Neural progenitor cell (in vitro differentiated cells): ENCODE measurements at regions not wholly inside any gene's neighbourhood (a gene's known extent, or its start where the extent isn't known, plus 50 kb on each side); places are given as distances from the start of the nearest gene placed in this dataset.
A peak's percentile ranks its signal among the peaks of the same experiment; 100 is the strongest.

Source experiments
- DNase-seq: peaks from one replicate; pipeline ENCODE4 v3.0.0-alpha.2; 2016; ENCODE audit warnings: low spot score
- H2AFZ ChIP-seq: fragments of 200-600 bp; sonication (generic); replicated peaks from 2 replicates; pipeline ENCODE4 v1.6.1; 2016; ENCODE audit warnings: antibody characterized with exemption
- H3F3A ChIP-seq: fragments of 200-600 bp; sonication (generic); 2 replicates; pipeline ENCODE4 v1.6.1; 2016; ENCODE audit warnings: antibody characterized with exemption, low read depth
- H3K27ac ChIP-seq: fragments of 200-600 bp; sonication (generic); 2 replicates; pipeline ENCODE4 v1.5.1; 2016; ENCODE audit warnings: mild to moderate bottlenecking
- H3K27me3 ChIP-seq: fragments of 200-600 bp; sonication (generic); 2 replicates; pipeline ENCODE4 v1.6.1; 2016; ENCODE audit warnings: mild to moderate bottlenecking, moderate library complexity
- H3K36me3 ChIP-seq: fragments of 200-600 bp; sonication (generic); 2 replicates; pipeline ENCODE4 v1.5.1; 2016
- H3K4me1 ChIP-seq: fragments of 200-600 bp; sonication (generic); 2 replicates; pipeline ENCODE4 v1.6.1; 2016; ENCODE audit warnings: mixed run types
- H3K4me2 ChIP-seq: fragments of 200-600 bp; sonication (generic); 2 replicates; pipeline ENCODE4 v1.6.1; 2016
- H3K4me3 ChIP-seq: fragments of 200-600 bp; sonication (generic); 2 replicates; pipeline ENCODE4 v1.5.1; 2016
- H3K79me2 ChIP-seq: fragments of 200-600 bp; sonication (generic); 2 replicates; pipeline ENCODE4 v1.6.1; 2016; ENCODE audit warnings: low read depth
- H3K9ac ChIP-seq: fragments of 200-600 bp; sonication (generic); 2 replicates; pipeline ENCODE4 v1.6.1; 2016
- H3K9me3 ChIP-seq: fragments of 200-600 bp; sonication (generic); 2 replicates; pipeline ENCODE4 v1.5.1; 2016; ENCODE audit warnings: low read depth
- H4K20me1 ChIP-seq: fragments of 200-600 bp; sonication (generic); 2 replicates; pipeline ENCODE4 v1.6.1; 2016; ENCODE audit warnings: low read depth
- H3K27ac Mint-ChIP-seq: 3 replicates; pipeline ENCODE4 v1.8.0; 2021; ENCODE audit warnings: mixed read lengths
- H3K27me3 Mint-ChIP-seq: 2 replicates; pipeline ENCODE4 v1.8.0; 2022; ENCODE audit warnings: low read depth, mild to moderate bottlenecking, inconsistent platforms, moderate library complexity, mixed read lengths; ENCODE audit not compliant: insufficient read depth
- H3K36me3 Mint-ChIP-seq: 3 replicates; pipeline ENCODE4 v1.8.0; 2021; ENCODE audit warnings: mixed read lengths
- H3K4me1 Mint-ChIP-seq: 3 replicates; pipeline ENCODE4 v1.8.0; 2021; ENCODE audit warnings: mixed read lengths
- H3K4me3 Mint-ChIP-seq: 3 replicates; pipeline ENCODE4 v1.8.0; 2021; ENCODE audit warnings: mild to moderate bottlenecking, moderate library complexity, mixed read lengths
- H3K9me3 Mint-ChIP-seq: 3 replicates; pipeline ENCODE4 v1.8.0; 2020; ENCODE audit warnings: mixed read lengths
- EZH2 ChIP-seq: fragments of 200-600 bp; sonication (generic); IDR thresholded peaks from 2 replicates; pipeline ENCODE4 v1.6.1; 2017; ENCODE audit warnings: antibody characterized with exemption, mild to moderate bottlenecking, moderate library complexity
- EZH2phosphoT487 ChIP-seq: fragments of 200-600 bp; sonication (generic); IDR thresholded peaks from 2 replicates; pipeline ENCODE4 v1.6.1; 2017; ENCODE audit warnings: antibody characterized with exemption
- TF ChIP-seq, protein P1 (sequence below): fragments of 200-600 bp; sonication (generic); IDR thresholded peaks from 2 replicates; pipeline ENCODE4 v1.5.1; 2017; ENCODE audit warnings: antibody characterized with exemption, mild to moderate bottlenecking

DNA sequence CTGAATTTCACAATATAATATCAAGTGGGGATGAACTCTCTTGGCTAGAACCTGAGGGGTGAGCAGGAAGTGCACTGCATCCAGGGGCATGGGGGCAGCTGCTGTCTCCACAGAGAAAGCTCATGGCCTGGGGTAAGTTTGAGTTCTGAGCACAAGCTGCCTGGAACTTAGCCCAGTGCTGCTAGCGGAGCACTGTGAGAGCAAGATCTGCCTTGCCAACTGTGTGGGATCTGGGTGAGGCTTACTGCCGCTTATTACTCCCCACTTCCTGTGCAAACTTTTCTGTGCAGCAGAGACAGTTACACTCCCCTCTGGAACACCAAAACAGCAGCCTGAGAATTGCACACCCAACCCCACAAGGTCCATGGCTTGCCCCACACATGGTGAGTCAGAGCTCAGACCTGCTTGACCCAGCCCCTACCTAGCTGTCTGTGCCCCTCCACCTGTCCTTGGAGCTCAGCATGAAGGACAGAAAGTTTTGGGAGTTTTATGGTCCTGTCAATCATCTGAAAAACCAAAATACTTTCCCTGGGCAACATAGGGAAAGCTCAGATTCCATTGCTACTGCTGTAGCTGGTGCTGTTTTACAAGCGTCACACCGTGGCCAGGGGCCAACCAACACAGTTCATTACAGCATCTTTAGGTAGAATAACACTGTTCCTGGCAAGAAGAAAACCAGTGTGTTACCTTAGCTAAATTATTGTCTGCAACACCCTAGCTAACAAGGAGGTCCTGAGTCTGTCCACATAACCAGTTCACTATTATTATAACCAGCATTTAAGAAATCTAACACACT, 762.1 kb upstream of the NEGR1 start:
- TF ChIP-seq EZH2 (no peak), EZH2phosphoT487 (no peak)
- TF ChIP-seq, protein P1, sequence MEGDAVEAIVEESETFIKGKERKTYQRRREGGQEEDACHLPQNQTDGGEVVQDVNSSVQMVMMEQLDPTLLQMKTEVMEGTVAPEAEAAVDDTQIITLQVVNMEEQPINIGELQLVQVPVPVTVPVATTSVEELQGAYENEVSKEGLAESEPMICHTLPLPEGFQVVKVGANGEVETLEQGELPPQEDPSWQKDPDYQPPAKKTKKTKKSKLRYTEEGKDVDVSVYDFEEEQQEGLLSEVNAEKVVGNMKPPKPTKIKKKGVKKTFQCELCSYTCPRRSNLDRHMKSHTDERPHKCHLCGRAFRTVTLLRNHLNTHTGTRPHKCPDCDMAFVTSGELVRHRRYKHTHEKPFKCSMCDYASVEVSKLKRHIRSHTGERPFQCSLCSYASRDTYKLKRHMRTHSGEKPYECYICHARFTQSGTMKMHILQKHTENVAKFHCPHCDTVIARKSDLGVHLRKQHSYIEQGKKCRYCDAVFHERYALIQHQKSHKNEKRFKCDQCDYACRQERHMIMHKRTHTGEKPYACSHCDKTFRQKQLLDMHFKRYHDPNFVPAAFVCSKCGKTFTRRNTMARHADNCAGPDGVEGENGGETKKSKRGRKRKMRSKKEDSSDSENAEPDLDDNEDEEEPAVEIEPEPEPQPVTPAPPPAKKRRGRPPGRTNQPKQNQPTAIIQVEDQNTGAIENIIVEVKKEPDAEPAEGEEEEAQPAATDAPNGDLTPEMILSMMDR: no peak
- H3K4me3 Mint-ChIP-seq: no peak overlapping the region
- no peak overlapping the region for H3K27ac Mint-ChIP-seq
- Histone ChIP-seq H3K4me2 (no peak overlapping the region), H3K4me3 (no peak overlapping the region), H3K27me3 (no peaks in the 10 kb centered on the region), H3K4me1 (no peaks in the 10 kb centered on the region), H3K27ac (no peak overlapping the region), H2AFZ (peak overlapping the region; percentile 63), H4K20me1 (no peaks in the 10 kb centered on the region), H3K79me2 (no peaks in the 10 kb centered on the region), H3F3A (no peaks in the 10 kb centered on the region), H3K36me3 (no peaks in the 10 kb centered on the region), H3K9me3 (no peaks in the 10 kb centered on the region), H3K9ac (no peak overlapping the region)
- DNase-seq: no peak
- H3K27me3 Mint-ChIP-seq: peaks cover 4% of the 10 kb centered on the region
- peaks cover 24% of the 10 kb centered on the region for H3K4me1 Mint-ChIP-seq
- peaks cover 1% of the 10 kb centered on the region for H3K36me3 Mint-ChIP-seq
- H3K9me3 Mint-ChIP-seq: peaks cover 6% of the 10 kb centered on the region

DNA sequence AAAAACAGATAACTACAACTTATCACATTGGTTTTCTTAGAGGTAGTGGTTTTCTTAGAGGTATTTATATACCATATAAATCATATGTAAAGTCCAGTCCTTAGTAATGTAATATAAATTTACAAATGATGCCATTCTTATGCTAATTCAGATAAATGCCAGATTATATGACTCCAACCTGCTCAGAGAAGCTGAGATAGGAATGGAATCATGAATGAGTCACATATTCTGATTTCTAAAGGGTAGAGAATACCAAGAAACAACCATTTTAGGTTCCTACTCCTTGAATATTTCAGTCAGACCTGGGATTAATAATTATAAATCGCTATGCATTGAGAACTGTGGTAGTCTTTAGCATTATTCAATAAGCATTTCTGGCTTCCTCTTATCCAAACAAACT, 760.1 kb upstream of the NEGR1 start:
- Histone ChIP-seq H3K27ac (no peak overlapping the region), H3K4me2 (no peak overlapping the region), H3K4me1 (no peaks in the 10 kb centered on the region), H3K9ac (no peak overlapping the region), H3K79me2 (no peaks in the 10 kb centered on the region), H4K20me1 (no peaks in the 10 kb centered on the region), H3F3A (no peaks in the 10 kb centered on the region), H2AFZ (no peak overlapping the region), H3K36me3 (no peaks in the 10 kb centered on the region), H3K4me3 (no peak overlapping the region), H3K9me3 (no peaks in the 10 kb centered on the region), H3K27me3 (no peaks in the 10 kb centered on the region)
- peaks cover 24% of the 10 kb centered on the region for H3K4me1 Mint-ChIP-seq
- no peak overlapping the region for H3K4me3 Mint-ChIP-seq
- peaks cover 1% of the 10 kb centered on the region for H3K36me3 Mint-ChIP-seq
- H3K27me3 Mint-ChIP-seq: peaks cover 4% of the 10 kb centered on the region
- no peak for DNase-seq
- H3K9me3 Mint-ChIP-seq: peaks cover 6% of the 10 kb centered on the region
- TF ChIP-seq, protein P1: no peak
- TF ChIP-seq EZH2phosphoT487 (no peak), EZH2 (no peak)
- no peak overlapping the region for H3K27ac Mint-ChIP-seq

DNA sequence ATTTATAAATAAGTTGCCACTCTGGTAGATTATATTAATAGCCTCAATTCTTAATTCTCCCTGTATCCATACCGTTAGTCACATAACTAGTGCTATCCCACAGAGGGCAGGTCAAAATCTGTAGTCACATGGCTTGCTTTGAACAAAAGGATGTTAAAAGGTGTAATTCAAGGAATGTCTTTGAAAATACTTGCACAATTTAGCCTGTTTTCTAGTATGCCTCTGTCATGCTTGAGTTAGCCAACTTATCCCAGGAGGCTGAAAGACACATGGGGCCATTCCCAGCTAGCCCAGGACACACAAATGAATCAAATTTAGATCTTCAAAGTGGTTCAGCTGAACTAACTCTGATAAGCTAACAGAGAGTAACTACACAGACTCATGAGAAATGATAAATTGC, 758.5 kb upstream of the NEGR1 start:
- H3F3A ChIP-seq: no peaks in the 10 kb centered on the region
- no peak overlapping the region for H2AFZ ChIP-seq
- no peaks in the 10 kb centered on the region for H3K27me3 ChIP-seq
- no peaks in the 10 kb centered on the region for H3K79me2 ChIP-seq
- Mint-ChIP-seq H3K4me1 (peaks cover 24% of the 10 kb centered on the region), H3K27me3 (peaks cover 4% of the 10 kb centered on the region), H3K4me3 (no peak overlapping the region), H3K36me3 (peaks cover 1% of the 10 kb centered on the region), H3K27ac (peak overlapping the region; percentile 90), H3K9me3 (peaks cover 6% of the 10 kb centered on the region)
- peak; percentile 3 for DNase-seq
- no peak overlapping the region for H3K27ac ChIP-seq
- no peak overlapping the region for H3K4me3 ChIP-seq
- no peaks in the 10 kb centered on the region for H4K20me1 ChIP-seq
- no peak overlapping the region for H3K4me2 ChIP-seq
- no peak overlapping the region for H3K9ac ChIP-seq
- H3K36me3 ChIP-seq: no peaks in the 10 kb centered on the region
- H3K4me1 ChIP-seq: no peaks in the 10 kb centered on the region
- TF ChIP-seq, protein P1: no peak
- TF ChIP-seq EZH2 (no peak), EZH2phosphoT487 (no peak)
- no peaks in the 10 kb centered on the region for H3K9me3 ChIP-seq
